ENCODE measurements at regions not wholly inside any gene's neighbourhood (a gene's known extent, or its start where the extent isn't known, plus 50 kb on each side); places are given as distances from the start of the nearest gene placed in this dataset.

GRCh38 chr14:83314764-83315163 is 1781.1 kb upstream of the SEL1L start:
- TF ChIP-seq, protein P1, sequence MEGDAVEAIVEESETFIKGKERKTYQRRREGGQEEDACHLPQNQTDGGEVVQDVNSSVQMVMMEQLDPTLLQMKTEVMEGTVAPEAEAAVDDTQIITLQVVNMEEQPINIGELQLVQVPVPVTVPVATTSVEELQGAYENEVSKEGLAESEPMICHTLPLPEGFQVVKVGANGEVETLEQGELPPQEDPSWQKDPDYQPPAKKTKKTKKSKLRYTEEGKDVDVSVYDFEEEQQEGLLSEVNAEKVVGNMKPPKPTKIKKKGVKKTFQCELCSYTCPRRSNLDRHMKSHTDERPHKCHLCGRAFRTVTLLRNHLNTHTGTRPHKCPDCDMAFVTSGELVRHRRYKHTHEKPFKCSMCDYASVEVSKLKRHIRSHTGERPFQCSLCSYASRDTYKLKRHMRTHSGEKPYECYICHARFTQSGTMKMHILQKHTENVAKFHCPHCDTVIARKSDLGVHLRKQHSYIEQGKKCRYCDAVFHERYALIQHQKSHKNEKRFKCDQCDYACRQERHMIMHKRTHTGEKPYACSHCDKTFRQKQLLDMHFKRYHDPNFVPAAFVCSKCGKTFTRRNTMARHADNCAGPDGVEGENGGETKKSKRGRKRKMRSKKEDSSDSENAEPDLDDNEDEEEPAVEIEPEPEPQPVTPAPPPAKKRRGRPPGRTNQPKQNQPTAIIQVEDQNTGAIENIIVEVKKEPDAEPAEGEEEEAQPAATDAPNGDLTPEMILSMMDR (IDR thresholded peaks at IDR 0.05): no peak
- TF ChIP-seq FOXJ3 (CRISPR knock-in tag; IDR thresholded peaks at IDR 0.05; ENCODE audit: borderline replicate concordance) (no peak), ZNF671 (CRISPR knock-in tag; IDR thresholded peaks at IDR 0.05) (no peak), ZNF232 (CRISPR knock-in tag; IDR thresholded peaks at IDR 0.05) (no peak), ETV6 (CRISPR knock-in tag; IDR thresholded peaks at IDR 0.05) (no peak), USF2 (CRISPR knock-in tag; IDR thresholded peaks at IDR 0.05) (no peak), CBFB (CRISPR knock-in tag; IDR thresholded peaks at IDR 0.05; ENCODE audit: low read depth) (no peak), KAT7 (CRISPR knock-in tag; IDR thresholded peaks at IDR 0.05; ENCODE audit: borderline replicate concordance) (no peak), RELA (CRISPR knock-in tag; IDR thresholded peaks at IDR 0.05; ENCODE audit: borderline replicate concordance) (no peak)
- TF ChIP-seq, protein P2, sequence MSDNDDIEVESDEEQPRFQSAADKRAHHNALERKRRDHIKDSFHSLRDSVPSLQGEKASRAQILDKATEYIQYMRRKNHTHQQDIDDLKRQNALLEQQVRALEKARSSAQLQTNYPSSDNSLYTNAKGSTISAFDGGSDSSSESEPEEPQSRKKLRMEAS (CRISPR knock-in tag; IDR thresholded peaks at IDR 0.05): no peak
- TF ChIP-seq, protein P3, sequence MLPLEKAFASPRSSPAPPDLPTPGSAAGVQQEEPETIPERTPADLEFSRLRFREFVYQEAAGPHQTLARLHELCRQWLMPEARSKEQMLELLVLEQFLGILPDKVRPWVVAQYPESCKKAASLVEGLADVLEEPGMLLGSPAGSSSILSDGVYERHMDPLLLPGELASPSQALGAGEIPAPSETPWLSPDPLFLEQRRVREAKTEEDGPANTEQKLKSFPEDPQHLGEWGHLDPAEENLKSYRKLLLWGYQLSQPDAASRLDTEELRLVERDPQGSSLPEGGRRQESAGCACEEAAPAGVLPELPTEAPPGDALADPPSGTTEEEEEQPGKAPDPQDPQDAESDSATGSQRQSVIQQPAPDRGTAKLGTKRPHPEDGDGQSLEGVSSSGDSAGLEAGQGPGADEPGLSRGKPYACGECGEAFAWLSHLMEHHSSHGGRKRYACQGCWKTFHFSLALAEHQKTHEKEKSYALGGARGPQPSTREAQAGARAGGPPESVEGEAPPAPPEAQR (CRISPR knock-in tag; IDR thresholded peaks at IDR 0.05): no peak

All from WTC11 (cell line).